SK-N-MC (cell line): ENCODE measurements at regions not wholly inside any gene's neighbourhood (a gene's known extent, or its start where the extent isn't known, plus 50 kb on each side); places are given as distances from the start of the nearest gene placed in this dataset.

Experiments used
- EZH2 ChIP-seq: fragments of 200-600 bp; sonication (generic); IDR thresholded peaks from one replicate; pipeline ENCODE4 v1.6.1; 2017; ENCODE audit warnings: antibody characterized with exemption
- FOXP2 ChIP-seq: optimal IDR thresholded peaks from 2 replicates; pipeline ENCODE3; 2011; ENCODE audit warnings: mild to moderate bottlenecking, moderate library complexity; ENCODE audit not compliant: insufficient read depth; ENCODE audit errors: extremely low read length, control extremely low read depth
- POLR2AphosphoS5 ChIP-seq: IDR thresholded peaks from 2 replicates; pipeline ENCODE4 v1.6.1; 2012; ENCODE audit warnings: mild to moderate bottlenecking, low read depth, low read length, borderline replicate concordance

- TF ChIP-seq POLR2AphosphoS5 (no peak), EZH2 (no peak), FOXP2 (no peak)
These were observed 677.6 kb downstream of the BCL11A start for GRCh38 chr2:59875836-59876235.
